NCI-H748 (cell line): ENCODE measurements at regions not wholly inside any gene's neighbourhood (a gene's known extent, or its start where the extent isn't known, plus 50 kb on each side); places are given as distances from the start of the nearest gene placed in this dataset.
A peak's percentile ranks its signal among the peaks of the same experiment; 100 is the strongest.
"Not testable (repeated sequence)": the region's sequence is repeated elsewhere in the genome, so short reads cannot be mapped to it uniquely, and the experiment has no call there.

ENCODE experiments used
- DNase-seq: peaks from one replicate; lab custom pipeline; 2025; ENCODE audit not compliant: unreplicated experiment; lab: John Stamatoyannopoulos, UW

GRCh38 chr12:83641789-83642188 lies 955.1 kb downstream of the TMTC2 start:
- no peak for DNase-seq

DNA sequence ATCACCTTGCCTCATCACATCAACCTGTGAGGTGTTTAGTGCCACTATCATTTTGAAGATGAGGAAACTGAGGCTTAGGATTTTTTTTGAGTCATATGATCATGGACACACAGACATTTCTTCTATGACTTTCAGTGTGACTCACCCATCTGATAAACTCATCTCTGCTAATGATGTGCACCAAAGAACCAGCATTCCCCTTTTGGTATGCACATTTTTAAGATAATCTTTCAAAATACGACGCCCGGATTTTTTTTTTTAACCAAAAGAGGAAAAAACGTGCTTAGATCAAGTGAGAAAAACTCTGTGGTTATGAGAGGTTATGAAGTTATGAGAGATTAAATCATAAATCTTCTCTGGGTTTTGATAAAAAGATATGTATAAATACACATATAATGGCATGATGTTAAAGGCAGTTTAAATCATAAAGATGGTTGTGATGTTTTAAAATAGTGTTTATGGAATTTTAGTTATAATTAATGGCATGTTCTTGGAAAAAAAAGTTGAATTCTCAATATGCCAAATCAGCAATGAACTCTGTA lies 948.1 kb downstream of the TMTC2 start:
- DNase-seq, result no peak

- DNase-seq, result no peak
These were observed 943.8 kb downstream of the TMTC2 start for GRCh38 chr12:83630526-83630925.

GRCh38 chr12:83629931-83630330 lies 943.2 kb downstream of the TMTC2 start:
- DNase-seq, result no peak

GRCh38 chr12:83622205-83622604 lies 935.5 kb downstream of the TMTC2 start:
- DNase-seq, result no peak

DNA sequence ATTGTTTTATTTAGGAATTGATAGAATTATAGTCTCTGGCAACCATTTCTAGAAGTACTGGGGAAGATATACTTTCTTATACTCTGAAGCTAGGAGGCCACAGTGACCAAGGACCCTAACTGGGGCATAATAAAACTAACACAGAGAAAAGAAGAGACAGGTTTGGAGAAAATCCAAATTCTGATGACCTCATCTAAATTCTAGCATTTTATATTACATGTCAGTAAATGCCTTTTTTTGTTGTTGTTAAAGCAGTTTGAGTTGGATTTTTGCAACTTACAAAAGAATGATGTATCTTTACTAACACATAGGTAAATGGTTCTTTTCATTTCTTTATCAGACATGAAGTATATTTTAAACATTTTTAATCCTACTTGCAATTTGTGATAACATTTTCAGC lies 933.3 kb downstream of the TMTC2 start:
- DNase-seq, result no peak

DNA sequence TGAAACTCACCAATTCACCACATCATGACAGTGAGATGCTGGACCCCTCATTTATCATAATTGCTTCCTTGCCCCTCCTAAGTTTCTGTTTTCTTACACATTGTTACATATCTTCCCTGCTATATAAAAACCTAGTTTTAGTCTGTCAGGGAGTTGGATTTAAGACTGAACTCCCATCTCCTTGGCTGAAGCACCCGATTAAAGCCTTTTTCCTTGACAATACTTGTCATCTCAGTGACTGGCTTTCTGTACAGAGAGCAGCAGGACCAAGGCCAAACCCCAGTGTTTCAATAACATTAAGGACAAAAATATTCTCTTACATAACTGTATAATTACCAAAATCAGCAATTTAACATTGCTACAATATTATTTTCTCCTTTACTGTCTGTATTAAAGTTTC lies 928.4 kb downstream of the TMTC2 start:
- DNase-seq, result no peak

DNA sequence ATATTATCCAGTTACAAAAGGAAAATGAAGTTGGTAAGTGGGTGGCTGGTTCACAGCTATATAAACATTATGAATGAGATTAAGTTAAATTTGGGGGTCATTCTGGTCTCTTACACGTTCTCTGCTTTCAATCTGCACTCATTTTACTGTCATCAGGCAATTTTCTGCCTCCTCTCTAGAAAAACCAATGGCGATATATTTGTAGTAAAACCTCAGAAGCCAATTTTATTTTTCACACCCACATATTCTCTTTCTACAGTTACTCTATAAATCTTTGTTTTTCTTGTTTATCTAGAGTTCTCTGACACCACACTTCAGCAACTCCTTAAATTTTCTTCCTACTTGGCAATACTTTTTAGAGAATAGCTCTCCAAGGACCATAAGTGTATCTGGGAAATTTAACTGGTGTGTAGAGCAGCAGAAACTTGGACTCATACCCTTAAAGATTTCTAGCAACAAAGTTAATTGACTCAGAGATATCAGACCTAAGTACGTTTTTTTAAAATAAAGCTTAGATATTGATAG lies 926.9 kb downstream of the TMTC2 start:
- no peak for DNase-seq

- no peak for DNase-seq
These were observed 916.4 kb downstream of the TMTC2 start for GRCh38 chr12:83603106-83603505.

DNA sequence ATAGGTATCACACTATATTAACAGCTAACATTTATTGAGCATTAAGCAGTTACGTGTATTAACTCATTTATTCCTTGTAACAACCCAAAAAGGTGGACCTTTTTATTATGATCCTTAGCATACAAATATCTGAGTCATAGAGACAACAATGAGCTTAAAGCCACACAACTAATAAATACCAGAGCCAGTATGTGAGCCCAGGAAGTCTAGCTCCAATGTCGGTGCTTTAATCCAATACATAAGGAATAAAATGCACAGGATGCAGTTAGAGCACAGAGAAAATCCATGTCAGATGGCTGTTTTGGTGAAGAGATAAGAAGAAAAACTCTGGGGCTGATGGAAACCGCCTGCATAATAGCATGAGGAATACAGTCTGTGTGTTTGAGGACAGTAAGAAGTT lies 888.6 kb downstream of the TMTC2 start:
- no peak for DNase-seq

DNA sequence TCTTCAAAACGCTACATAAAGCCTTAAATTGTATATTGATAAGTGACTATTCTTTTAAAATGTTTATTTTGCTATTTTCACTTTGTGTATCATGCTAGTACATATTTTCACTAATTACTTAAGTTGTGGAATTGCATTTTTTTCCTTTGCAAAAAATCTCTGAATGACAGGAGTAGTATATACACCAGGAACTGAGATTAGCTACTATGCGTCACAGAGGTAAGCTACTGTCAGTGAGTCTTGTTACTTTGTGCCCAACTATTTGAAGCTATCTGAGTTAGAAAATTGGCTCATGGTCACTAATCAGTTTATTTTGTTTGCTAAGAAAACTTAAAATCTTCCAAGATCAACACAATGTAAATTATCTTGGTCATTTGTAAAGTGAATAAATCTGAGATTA lies 887.4 kb downstream of the TMTC2 start:
- DNase-seq, result no peak

GRCh38 chr12:83573671-83574070 lies 887.0 kb downstream of the TMTC2 start:
- DNase-seq, result no peak

GRCh38 chr12:83559650-83560049 lies 872.9 kb downstream of the TMTC2 start:
- DNase-seq, result no peak

DNA sequence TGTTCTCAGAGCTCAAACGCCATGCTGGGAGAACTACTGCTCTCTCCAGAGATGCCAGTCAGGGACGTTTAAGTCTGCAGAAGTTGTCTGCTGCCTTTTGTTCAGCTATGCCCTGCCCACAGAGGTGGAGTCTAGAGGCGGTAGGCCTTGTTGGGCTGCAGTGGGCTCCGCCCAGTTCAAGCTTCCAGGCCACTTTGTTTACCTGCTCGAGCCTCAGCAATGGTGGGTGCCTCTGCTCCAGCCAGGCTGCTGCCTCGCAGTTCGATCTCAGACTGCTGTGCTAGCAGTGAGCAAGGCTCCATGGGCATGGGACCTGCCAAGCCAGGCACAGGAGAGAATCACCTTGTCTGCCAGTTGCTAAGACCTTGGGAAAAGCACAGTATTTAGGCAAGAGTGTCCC lies 869.3 kb downstream of the TMTC2 start:
- DNase-seq, result not testable (repeated sequence)

DNA sequence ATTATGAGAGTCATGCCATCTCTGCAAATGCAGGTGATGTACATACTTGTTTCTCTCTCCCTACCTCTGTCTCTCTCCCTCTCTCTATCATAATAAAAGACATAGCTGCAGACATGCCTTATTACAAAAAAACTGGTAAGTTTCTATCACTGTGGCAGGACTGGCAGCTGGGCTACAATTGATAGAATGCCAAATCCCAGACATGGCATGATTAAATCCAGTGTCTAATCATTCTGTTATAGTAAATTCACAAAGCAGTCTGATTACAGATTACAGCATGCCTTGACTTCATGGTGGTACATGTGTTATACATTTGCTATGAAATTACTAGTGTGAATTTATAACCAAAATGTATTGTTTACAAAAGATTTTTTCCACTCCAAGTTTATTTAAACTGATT lies 854.7 kb downstream of the TMTC2 start:
- no peak for DNase-seq

DNA sequence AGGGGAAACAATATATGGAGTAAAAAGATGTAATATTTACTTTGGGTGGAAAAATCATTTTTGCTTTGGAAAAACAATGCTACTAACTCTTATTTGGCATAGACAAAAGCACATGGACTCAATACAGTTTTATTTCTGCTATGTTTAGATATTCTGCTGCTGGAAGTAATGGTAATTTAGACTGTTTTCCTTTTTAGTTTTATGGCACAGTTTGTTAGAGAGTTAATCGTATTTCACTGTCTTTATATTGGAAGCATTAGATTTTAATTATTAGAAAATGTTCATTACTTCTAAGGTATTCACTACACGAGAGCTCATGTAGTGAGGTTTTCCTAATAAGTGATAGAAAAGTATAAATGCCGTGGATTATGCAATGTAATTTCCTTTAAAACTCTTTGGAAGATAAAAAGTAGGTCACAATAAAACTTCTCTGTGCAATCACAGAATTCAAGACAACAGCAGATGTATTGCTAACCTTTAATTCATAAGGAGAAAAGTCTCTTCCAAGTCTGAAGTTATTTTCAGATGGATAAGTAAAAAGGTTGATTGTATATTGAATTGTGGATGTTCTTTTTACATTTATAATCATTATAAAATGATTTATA lies 851.8 kb downstream of the TMTC2 start:
- no peak for DNase-seq

DNA sequence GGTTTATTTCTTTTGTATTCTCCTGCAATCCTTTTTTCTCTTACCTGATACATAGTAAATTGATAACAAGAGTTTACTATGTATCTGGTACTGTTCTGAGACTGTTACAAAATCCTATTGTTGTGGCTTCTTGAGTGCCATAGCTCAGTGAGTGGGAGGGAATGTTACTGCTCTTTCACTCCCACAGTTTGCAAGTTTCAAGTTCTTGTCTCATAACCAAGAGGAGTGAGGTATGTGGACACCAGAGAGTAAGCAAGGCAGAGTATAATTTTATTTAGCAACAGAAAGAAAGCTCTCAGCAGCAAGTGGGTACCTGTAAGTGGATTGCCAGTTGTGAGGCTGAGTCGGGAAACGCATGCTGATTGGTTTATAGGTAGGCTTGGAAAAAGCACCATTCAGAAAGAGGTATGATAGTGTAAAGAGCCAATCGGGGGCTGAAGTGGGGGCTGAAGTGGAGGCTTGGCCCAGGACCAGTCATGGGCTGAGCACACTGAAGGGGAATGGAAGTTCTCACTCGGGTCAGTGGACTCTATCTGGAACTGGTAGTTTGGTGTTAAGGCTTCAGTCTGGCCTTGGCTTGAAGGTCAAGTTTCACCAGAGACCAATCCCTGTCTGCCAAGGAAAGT lies 850.8 kb downstream of the TMTC2 start:
- DNase-seq, result no peak

GRCh38 chr12:83536496-83536895 lies 849.8 kb downstream of the TMTC2 start:
- no peak for DNase-seq

DNA sequence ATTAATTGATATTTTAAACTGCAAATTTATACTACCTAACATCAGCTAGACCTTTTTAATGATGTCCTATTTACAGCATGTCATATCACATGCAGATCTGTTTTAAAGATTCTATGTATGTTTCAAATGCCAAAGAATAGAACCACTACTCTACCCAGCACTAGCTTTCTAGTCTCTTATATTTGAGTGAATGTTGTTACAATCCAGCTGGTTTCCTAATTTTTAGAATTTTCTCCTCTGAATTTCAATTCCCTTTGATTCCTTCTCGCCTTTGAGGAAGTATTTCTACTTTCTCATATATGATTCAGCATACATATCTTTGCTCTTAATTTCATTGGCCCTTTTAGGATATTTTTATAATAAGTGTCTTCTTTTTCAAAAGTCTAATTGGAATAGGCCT lies 841.9 kb downstream of the TMTC2 start:
- no peak for DNase-seq

- DNase-seq, result no peak
These were observed 841.1 kb downstream of the TMTC2 start for GRCh38 chr12:83527810-83528209.

DNA sequence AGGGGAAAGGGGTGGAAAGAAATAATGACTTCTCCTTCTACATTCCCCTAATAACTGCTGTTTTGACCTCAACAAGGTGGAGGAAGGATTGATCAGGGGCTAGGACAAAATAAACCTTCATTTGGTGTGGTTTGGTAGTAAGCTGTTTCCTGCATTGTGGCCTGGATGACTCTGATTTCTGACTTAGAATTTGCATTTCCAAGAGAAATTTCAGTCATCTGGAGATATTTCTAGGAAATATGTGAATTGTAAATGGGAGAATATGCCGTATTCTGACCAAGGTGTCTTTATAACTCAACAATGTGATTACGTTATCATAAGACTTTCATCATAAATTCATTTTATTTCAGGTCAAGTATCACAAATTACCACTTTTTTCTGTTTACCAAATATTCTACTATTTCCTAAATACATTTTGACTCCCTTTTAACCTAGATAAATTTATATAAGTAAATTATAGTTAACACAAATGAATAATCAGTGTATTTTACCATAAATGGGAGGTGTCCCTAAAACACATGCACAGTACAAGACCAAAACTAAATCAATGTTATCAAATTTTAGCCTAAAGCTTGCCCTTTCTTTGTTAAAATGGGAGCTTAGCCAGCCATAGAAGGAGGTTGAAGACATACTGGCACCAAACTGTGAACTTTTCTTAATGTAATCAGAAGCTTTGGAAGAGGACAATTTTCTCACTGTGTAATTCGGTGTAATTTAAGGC lies 828.8 kb downstream of the TMTC2 start:
- no peak for DNase-seq

GRCh38 chr12:83514372-83514771 lies 827.7 kb downstream of the TMTC2 start:
- peak; percentile 36 for DNase-seq
